NCI-H345 (cell line): ENCODE measurements at regions not wholly inside any gene's neighbourhood (a gene's known extent, or its start where the extent isn't known, plus 50 kb on each side); places are given as distances from the start of the nearest gene placed in this dataset.

Experiments
- DNase-seq: peaks from one replicate; lab custom pipeline; 2025; lab: John Stamatoyannopoulos, UW

DNA sequence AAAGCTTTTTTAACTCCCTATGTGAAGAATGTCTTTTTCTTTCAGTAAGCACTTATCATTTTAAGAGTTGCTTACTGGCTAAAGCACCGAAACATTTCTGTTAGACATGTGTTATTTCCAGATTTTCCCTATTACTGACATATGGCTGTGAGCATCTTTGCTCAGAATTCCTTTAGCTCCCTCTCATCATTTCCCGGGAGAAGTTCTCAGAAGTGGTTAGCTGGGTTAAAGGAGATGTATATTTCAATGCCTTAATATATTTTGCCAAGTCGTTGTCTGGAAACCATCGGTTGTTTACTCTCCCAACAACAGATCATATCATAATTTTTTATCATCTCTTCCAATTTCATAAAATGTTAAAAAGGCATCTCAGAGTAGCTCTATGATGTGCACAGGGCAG lies 396.5 kb downstream of the OCA2 start:
- no peak for DNase-seq

DNA sequence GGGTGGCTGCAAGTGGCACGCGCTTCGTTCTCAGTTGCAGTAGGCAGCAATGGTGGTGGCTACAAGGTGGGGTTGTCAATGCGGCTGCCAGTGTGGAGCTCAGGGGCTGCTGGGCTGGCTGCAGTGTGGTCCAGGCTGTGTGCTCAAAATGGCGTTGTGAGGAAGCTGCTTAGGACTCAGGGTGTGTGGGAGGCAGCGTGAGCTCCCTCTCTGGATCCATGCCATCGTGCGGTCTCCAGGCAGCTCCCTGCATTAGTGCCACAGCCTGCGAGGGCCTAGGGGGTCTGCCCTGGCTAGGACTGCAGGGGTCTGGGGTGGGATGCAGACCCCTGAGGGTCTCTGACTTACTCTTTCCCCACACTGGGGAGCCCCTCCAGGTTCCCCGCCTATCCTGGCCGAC lies 397.2 kb downstream of the OCA2 start:
- no peak for DNase-seq

DNA sequence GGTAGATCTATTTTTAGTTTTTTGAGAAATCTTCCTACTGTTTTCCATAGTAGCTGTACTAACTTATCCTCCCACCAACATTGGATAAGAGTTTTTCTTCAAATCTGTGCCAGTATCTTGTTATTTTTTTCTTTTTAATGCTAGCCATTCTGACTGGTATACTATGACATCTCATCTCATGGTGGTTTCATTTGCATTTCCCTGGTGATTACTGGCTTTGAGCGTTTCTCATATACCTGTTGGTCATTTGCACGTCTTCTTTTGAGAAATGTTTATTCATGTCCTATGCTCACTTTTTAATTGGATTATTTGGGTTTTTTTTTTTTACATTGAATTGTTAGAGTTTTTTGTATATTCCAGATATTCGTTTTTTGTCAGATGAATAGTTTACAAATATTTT lies 398.1 kb downstream of the OCA2 start:
- no peak for DNase-seq

DNA sequence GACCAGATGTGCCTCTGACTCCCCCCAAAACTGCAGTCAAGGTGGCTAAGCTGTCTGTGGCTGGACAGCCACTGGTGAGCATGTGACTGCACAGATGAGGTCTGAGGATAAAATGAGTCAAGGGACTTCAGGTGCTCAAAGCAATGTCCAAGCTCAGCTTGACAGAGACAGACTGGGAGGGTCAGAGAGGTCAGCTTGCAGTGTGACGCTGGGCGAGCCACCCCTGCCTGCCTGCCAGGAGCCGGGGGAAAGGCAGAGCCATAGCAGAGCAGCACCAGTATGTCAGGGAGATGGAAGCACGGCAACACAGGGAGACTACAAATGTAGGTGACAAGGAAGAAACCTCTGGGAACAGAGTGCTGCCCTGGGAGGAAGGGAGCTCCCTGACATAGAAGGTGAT lies 399.4 kb downstream of the OCA2 start:
- DNase-seq, result no peak

DNA sequence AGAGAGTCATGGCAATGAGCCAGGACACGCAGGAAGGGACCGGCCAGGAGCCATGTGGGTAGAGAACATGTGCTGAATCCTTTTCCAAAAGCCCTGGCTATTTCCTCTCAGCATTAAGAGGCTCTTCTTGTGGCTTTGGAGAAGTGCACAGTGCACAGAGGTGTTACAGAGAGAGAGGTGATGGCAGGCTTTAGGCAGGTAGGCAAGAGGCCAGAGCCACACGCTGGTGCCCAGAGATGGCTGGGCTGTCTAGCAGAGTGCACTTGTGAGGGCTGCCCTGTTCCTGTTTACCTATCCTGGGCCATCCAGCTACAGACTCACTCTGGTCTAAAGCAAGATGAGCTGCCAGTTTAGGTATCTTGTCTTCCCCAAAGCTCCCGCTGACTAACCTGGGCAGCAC lies 402.6 kb downstream of the OCA2 start:
- DNase-seq, result no peak

DNA sequence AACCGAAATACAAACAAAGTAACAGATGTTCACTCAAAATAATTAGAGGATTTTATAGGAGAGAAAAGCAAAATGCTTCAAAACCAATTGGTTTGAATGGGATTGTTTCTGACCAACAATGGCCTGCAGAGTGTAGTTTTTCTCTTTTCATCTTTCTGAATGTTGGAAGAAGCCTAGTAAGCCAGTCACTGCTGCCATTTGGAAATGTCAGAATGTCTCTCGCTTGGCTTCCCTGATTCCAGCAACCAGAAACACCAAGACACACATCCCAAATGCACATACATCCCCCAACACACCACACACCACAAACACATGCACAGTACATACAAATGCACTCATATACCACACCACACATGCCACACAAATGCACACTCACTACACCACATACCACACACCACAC lies 403.4 kb downstream of the OCA2 start:
- no peak for DNase-seq

DNA sequence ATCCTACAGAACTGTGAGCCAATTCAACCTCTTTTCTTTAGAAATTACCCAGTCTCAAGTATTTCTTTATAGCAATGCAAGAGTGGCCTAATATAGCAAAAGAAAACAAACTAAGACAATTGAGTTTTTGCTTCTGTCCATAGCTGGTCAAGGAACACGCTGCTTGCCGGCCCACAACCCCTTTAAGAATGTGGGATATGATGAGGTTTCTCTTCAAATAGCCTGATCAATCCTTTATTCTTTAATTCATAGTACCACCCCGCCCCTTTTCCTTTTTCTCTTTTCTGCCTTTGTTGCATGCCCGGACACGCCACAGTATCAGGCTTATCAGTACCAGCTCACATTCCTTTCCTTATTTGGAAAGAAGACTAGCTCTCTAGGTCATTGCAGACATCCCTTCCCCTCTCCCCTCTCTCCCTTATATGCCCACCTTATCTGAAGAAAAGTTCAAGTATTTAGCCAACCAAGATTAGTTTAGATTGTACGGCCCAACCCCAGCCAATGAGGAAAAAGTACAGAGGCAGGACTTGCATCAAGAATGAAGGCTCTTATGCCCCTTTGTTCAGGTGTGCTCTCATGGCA lies 404.5 kb downstream of the OCA2 start:
- DNase-seq, result peak; percentile 21

DNA sequence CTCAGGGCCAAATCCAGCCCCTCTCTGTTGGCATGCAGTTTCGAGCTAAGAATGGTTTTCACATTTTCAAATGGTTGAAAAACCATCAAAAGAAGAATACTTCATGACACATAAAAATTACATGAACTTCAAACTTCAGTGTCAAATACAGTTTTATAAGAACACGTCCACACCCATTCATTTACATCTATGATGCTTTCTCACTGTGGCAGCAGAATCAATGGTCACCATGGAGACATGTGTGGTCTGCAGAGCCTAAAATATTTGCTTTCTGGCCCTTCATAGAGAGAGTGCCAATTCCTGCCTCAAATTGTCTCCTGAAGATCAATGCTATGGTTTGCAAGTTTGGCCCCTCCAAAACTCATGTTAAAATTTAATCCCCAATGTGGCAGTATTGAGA lies 405.8 kb downstream of the OCA2 start:
- DNase-seq, result no peak

DNA sequence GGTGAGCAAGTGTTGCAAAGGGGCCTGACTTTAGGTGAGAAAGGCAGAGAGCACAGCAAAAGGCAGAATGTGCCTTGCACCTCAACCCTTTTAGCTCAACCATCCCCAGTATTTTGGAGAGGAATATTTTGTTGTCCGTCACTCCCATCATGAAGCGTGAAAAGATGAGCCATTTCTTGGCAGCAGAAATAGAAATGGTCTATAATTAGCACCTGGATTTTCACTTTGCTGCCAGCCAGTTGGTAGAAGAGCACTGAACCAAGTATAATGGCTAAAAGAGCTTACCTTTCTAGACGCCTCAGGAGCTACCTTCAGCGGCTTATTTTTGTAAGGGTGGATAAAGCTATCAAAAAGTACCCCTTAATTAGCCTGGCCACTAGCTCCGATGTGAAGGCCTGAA lies 406.7 kb downstream of the OCA2 start:
- DNase-seq, result no peak

DNA sequence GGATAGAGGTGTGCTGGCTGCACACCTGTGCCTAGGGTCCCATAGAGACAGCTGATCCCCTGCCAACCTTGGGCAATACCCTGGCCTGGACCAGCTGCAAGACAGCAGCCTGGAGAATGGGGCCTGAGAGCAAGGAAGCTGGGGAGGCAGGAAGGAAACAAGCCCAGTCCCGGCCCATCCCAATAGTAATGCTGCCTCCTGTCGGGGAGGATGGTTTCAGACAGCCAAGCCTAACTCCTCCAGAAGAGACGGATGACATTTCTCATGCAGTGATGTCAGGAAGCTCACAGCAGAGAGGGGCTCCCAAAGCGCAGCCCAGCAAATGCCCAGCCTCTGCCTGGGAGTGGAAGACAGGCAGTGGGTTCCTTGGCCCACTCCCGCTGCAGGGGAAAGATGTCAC lies 408.8 kb downstream of the OCA2 start:
- no peak for DNase-seq

DNA sequence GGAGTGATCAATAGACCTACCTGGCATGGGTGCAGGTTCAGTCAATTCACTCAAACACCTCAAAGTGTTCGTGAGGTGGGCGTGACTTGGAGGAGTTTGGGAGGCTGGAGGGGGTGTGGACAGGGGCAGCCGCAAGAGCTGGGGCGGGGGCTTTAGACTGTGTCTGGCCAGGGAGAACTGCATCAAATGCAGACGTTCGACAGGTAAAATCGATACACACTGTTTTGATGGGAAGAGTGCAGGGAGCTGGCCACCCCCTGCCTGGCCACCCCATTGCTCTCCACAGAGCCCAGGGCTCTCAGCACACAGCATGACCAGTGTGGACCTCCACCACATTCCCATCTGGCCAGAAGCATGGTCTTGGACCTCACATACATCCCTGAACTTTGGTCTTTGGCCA lies 412.1 kb downstream of the OCA2 start:
- no peak for DNase-seq

DNA sequence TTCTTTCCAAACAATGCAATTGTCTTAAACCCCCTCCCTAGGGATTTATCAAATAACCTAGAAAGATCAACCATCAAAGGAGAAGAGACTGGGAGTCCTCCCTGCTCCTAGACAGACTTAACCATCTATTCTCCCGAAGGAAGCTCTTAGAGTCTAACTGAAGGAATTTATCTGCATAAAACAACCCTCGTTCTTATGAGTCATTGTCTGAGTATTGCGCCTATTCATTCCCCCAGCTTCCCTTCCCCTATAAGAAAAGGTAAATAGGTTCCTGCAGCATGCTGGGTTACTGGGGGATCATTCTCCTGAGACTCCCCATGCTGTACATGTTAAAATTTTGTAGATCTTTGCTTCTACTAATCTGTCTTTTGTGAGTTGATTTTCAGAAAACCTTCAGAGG lies 412.7 kb downstream of the OCA2 start:
- DNase-seq, result no peak

DNA sequence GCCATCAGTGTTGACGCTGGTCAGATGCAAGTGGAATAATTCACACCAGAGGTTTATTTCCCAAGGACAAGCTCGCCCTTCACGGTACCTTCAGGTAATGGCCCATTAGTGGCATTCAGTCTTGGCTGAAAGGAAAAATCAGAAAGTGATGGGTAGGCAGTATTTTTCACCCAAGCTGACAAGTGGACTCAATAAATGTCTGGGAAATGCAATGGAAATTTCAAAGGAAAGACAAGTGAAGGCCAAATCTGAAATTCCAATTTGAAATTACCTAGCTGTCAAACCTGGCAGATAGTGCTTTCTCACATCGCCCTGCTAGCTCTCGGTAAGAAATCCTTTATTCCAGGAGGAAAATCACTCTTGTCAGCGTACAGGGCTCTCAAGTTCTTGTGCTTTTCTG lies 413.5 kb downstream of the OCA2 start:
- DNase-seq, result no peak

DNA sequence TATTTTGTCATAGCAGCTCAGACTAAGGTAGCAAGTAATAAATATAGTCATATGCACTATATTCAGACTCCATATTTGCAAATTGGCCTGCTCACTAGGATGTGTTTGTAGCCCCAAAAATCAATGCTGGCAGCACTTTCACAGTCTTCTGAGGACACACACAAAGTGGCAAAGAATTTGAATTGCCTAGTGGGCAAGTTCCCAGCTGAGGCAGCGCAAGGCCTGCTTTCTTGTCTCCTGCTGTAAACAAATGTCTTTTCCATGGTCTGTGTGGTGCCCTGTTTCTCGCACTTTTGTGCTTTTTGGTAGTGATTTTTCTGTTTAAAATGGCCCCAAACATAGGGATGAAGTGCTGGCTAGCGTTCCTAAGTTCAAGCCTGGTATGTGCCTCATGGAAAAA lies 416.0 kb downstream of the OCA2 start:
- no peak for DNase-seq

DNA sequence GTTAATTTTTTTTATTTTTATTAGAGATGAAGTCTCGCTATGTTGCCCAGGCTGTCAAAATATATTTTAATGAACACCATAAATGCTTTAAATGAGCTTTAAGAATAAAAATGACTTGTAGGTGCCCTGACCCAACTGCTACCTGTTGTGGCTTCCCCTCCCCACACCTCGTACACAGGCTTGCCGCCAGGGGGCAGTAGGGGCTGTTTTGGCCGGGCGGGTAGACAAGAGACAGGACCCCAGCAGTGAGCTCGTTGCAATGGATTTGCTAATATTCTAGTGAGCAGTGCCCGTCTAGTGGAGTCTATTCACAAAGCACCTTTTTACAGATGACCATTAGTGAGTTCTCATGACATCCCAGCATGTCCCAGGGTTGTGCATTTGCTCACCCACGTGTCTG lies 418.1 kb downstream of the OCA2 start:
- DNase-seq, result no peak

DNA sequence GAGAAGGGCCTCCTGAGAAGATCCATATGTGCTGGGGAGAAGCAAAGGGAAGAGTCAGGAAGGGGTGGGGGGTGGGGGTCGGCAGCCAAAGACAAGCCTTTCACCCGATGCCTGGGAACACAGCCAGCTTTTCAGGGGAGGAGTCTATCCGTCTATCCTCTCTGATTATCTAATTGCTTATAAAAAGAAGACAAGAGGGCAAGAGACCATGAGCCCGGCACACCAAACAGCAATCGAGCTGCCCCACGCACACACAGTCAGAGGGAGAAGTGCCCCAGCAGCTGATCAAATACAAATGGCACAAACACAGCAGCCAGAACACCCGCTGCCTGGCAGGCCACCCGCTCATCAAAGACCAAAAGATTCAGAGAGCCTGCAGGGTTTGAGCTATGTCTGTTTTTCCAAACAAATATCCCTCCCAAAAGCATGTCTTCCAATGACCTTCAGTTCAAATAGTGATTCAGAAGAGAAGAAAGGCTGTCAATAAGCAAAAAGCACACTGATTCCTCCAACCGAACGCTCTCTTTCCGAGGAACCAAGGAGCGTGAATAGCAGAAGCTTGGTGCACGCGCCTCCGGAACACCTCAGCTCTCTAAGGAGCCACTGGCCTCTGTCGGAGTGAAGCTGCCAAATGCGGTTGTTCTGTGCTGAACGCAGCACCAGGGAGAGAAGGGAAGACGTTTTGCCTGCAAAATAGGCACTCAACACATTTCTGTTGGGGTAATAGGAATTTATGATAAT lies 419.2 kb downstream of the OCA2 start:
- peak; percentile 95 for DNase-seq

DNA sequence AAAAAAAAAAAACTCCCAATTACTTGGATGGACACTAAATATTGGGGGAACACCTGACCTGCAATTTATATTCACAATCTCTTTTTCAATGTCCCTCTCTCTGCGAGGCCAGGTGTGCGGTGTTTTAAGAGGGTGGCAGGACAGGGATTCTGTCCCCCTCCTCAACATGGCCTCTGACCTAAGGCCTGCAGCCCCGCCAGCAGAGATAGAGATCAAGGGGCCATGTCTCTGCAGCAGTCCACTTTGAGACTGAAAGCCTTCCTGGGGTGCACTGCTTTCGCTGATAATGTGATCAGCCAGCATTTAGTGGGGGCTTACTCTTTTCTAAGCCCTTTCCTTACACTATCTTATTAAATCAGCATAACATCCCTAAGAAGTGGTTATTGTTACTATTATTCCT lies 419.9 kb downstream of the OCA2 start:
- DNase-seq, result no peak

DNA sequence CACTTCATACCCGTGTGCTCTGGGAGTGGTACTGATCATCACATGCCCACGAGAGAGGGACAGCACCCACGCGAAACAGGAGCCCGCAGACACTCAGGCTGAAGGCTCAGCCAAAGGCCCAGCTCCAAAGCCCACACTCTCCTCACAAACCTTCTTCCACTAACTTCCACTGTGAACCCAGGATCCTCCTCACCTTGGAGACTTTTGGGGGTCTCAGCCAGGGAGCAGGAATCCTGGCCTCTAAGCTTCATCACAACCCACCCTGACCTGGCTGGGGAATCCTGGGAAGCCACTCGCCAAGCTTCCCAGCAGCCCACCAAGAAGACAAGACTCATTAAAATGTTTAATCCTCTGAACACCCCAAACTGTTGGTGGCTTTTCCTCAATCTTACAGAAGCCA lies 421.2 kb downstream of the OCA2 start:
- no peak for DNase-seq

DNA sequence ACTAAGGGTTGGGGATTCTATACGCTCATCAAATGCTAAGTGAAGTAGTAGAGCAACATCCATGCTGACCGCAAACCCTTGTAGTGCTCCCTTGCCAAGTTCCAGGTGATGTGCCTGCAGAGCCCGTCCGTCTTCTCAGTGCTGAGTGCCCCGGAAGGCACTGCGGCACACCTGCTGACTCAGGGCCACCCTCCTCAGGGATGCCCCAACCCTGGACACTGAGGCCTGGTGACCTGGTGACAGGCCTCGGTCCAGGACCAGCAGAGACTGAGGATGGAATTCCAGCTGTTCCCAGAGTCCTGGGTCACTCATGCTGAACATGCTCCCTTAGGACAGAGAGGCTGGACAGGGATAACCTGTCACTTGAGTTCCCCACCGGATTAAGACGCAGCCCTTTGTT lies 422.5 kb downstream of the OCA2 start:
- DNase-seq, result no peak

DNA sequence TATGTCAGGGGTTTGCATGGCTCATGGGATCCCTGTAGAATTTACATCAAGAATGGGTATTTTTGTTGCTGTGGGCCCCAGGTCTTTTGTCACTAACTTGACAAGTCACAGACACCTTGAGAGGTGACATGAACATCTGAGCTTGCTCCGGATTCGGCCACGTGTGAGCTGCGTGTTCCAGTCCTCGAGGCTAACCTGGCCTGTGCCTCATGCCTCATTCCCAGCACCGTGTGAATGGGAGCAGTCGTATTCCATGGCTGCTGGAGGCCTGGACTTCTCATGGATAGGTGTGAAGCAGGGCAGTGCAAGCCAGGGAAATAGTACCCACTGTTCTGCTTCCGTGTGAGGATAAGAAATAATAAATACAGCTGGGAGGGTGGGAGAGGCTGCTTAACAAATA lies 423.5 kb downstream of the OCA2 start:
- no peak for DNase-seq

DNA sequence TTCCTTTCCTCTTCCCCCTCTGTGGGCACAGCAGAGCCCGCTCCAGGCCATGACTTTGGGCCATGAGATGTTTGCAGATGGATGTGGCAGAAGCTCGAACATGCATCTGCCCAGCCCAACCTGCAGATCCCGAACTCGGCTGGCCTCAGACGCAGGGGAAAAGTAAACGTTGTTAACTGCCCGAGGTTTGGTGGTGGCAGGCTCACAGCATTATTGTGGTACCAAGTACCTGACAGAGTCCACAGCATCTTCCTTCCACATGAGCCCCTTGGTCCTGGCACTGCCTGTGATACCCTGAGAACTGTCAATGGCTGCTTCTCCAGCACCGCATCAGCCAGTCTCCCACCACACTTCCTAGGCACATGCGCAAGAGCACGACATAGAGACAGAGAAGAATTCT lies 424.3 kb downstream of the OCA2 start:
- no peak for DNase-seq

DNA sequence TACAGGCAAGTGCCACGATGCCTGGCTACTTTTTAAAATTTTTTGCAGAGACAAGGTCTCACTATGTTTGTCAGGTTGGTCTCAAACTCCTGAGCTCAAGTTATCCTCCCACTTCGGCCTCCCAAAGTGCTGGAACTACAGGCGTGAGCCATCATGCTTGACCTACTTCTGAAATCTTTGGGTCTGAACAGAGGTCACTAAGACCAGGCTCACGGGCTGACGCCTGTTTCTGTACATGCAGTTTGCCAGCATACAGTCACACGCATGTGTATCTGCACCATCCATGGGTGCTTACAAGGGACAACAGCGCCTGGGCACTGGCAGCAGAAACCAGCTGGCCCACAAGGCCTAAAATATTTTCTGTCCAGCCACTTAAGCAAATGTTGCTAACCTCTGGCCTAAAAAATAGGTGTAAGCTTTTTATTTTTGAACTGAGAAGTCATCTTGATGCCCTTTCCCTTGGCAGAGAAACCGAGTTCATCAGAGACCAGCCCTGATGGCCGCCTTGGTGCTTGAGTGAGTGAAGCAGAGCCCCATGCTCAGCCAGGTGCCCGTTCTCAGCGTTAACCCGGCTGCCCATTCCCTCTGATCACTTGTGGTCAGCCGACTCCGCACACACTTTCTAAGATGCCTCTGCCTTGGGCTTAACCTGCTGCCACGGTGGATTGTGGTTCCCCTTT lies 425.2 kb downstream of the OCA2 start:
- no peak for DNase-seq

DNA sequence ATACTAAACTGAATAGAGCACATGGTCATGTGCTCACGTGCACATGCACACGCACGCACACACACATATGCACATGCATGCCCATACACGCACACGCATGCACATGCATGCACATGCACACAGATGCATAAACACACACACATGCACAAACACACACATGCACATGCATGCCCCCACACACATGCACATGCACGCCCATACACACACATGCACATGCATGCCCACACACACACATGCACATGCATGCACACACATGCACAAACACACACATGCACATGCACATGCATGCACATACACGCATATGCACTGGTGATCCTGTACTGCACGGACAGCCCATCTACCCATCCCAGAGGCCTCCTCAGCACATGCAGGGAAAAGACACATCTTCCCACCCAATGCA lies 426.6 kb downstream of the OCA2 start:
- DNase-seq, result no peak
